GM12878 (cell line): ENCODE measurements at regions not wholly inside any gene's neighbourhood (a gene's known extent, or its start where the extent isn't known, plus 50 kb on each side); places are given as distances from the start of the nearest gene placed in this dataset.

Source experiments
- ATAC-seq: fragments of 200-7000 bp; cut with Tn5 transposase; 3 replicates; pipeline ENCODE4 v1.9.1; 2020; ENCODE audit warnings: mild to moderate bottlenecking, moderate library complexity
- BruUV-seq: library from RNA; stranded (reverse); fragments of 400-500 nt; replicated peaks from 2 replicates; lab custom pipeline; 2021; lab: Mats Ljungman, UMichigan
- CTCF ChIA-PET: fragments of 300-600 bp; sonication (Branson Sonifier 250); formaldehyde crosslinking; extraction: SDS; loops from one replicate; lab custom pipeline; 2021; ENCODE audit warnings: inconsistent platforms; lab: Yijun Ruan, JAX
- POLR2A ChIA-PET: fragments of 350-600 bp; formaldehyde crosslinking; extraction: SDS; loops from one replicate; lab custom pipeline; 2021; ENCODE audit warnings: inconsistent platforms; lab: Charles Lee
- RAD21 ChIA-PET: fragments of 300-600 bp; sonication (Branson Sonifier 250); formaldehyde crosslinking; loops from one replicate; lab custom pipeline; 2023; ENCODE audit warnings: antibody characterized with exemption; ENCODE audit not compliant: unreplicated experiment; lab: Charles Lee
- SMC1A ChIA-PET: fragments of 300-600 bp; sonication (Branson Sonifier 250); formaldehyde crosslinking; loops from one replicate; lab custom pipeline; 2023; ENCODE audit not compliant: unreplicated experiment, uncharacterized antibody; lab: Charles Lee
- DNase-seq: peaks from one replicate; pipeline ENCODE4 v3.0.0-alpha.2; 2011; ENCODE audit warnings: low read depth, low spot score
- FAIRE-seq: peaks from 3 replicates; lab custom pipeline; 2011; peaks lifted over from hg19 to GRCh38; lab: Jason Lieb, UNC
- H2AFZ ChIP-seq: 2 replicates; pipeline ENCODE4 v1.6.0; 2011; ENCODE audit warnings: low read depth, low read length, control low read depth; ENCODE audit not compliant: control insufficient read depth
- H3K27ac ChIP-seq: 2 replicates; pipeline ENCODE4 v1.5.1; 2011; ENCODE audit warnings: control low read depth; ENCODE audit not compliant: control insufficient read depth, insufficient read depth
- H3K27me3 ChIP-seq, 2 experiments: replicated peaks in 1 of 2; 2 replicates each; pipeline versions ENCODE4 v1.6.0 to v1.6.1; 2011; ENCODE audit warnings: low read length in 1 of 2; ENCODE audit not compliant: control insufficient read depth in 2 of 2, insufficient read depth in 2 of 2
- H3K36me3 ChIP-seq, 2 experiments: 2 replicates each; pipeline ENCODE4 v1.5.1; 2011; ENCODE audit warnings: low read length in 1 of 2; ENCODE audit not compliant: control insufficient read depth in 2 of 2, insufficient read depth in 2 of 2
- H3K4me1 ChIP-seq: 2 replicates; pipeline ENCODE4 v1.6.1; 2011; ENCODE audit warnings: mild to moderate bottlenecking, low read length, moderate library complexity, mixed read lengths; ENCODE audit not compliant: control insufficient read depth, insufficient read depth
- H3K4me2 ChIP-seq: 2 replicates; pipeline ENCODE4 v1.6.0; 2011; ENCODE audit warnings: control low read depth; ENCODE audit not compliant: control insufficient read depth, insufficient read depth
- H3K4me3 ChIP-seq: fragments of 200-600 bp; sonication (generic); 2 replicates; pipeline ENCODE4 v1.5.1; 2016
- H3K79me2 ChIP-seq: 2 replicates; pipeline ENCODE4 v1.6.0; 2011; ENCODE audit warnings: low read length; ENCODE audit not compliant: control insufficient read depth, insufficient read depth
- H3K9ac ChIP-seq: 2 replicates; pipeline ENCODE4 v1.8.0; 2011; ENCODE audit warnings: low read length, control low read depth, mixed read lengths; ENCODE audit not compliant: control insufficient read depth, insufficient read depth
- H3K9me3 ChIP-seq: replicated peaks from 3 replicates; pipeline ENCODE4 v1.5.1; 2011; ENCODE audit warnings: mild to moderate bottlenecking, low read length; ENCODE audit not compliant: control insufficient read depth, insufficient read depth
- H4K20me1 ChIP-seq: 2 replicates; pipeline ENCODE4 v1.6.0; 2011; ENCODE audit not compliant: control insufficient read depth, insufficient read depth
- ASH2L ChIP-seq: fragments of 300-600, 200-600 bp; sonication (generic); IDR thresholded peaks from 2 replicates; pipeline ENCODE4 v1.6.1; 2017; ENCODE audit warnings: low read depth, mild to moderate bottlenecking, borderline replicate concordance
- CBFB ChIP-seq: IDR thresholded peaks from 2 replicates; pipeline ENCODE4 v1.6.1; 2016; ENCODE audit warnings: antibody characterized with exemption, low read depth
- NFIC ChIP-seq: IDR thresholded peaks from 2 replicates; pipeline ENCODE4 v1.6.1; 2012; ENCODE audit warnings: low read depth, mild to moderate bottlenecking, inconsistent platforms, low read length, moderate library complexity
- RBBP5 ChIP-seq: fragments of 200-600 bp; sonication (generic); conservative IDR thresholded peaks from 2 replicates; pipeline ENCODE4 v1.6.1; 2016
- SIX5 ChIP-seq: IDR thresholded peaks from 2 replicates; pipeline ENCODE4 v1.6.1; 2011; ENCODE audit warnings: mild to moderate bottlenecking, low read depth, low read length, moderate library complexity; ENCODE audit not compliant: severe bottlenecking
- TBL1XR1 ChIP-seq: IDR thresholded peaks from 2 replicates; pipeline ENCODE4 v1.6.1; 2012; ENCODE audit warnings: low read depth, low read length, improper control_type of control experiment
- ZNF274 ChIP-seq: IDR thresholded peaks from one replicate; pipeline ENCODE4 v1.8.0; 2011; ENCODE audit not compliant: insufficient read length, insufficient read depth
- WGBS: methylation state at CpG from one replicate; pipeline ENCODE4 v1.1.6; 2016; ENCODE audit warnings: low lambda C conversion rate; ENCODE audit not compliant: insufficient replicate concordance, insufficient coverage; ENCODE audit errors: missing lambda C conversion rate; 5-methylcytosine and 5-hydroxymethylcytosine counted together
- in situ Hi-C: fragments of 300-500 bp; cut with MboI; formaldehyde crosslinking; loops from 9 replicates; pipeline ENCODE4 v1.14.3; 2018; ENCODE audit warnings: mixed read lengths
- intact Hi-C: fragments of 100-400 bp; cut with micrococcal nuclease; formaldehyde crosslinking; loops from one replicate; pipeline ENCODE4 v1.14.2; 2022; ENCODE audit not compliant: unreplicated experiment
- TF ChIP-seq, protein P1 (sequence below): IDR thresholded peaks from 2 replicates; pipeline ENCODE4 v1.6.1; 2011; ENCODE audit warnings: borderline replicate concordance, low read depth, mild to moderate bottlenecking, moderate library complexity, low read length; ENCODE audit not compliant: insufficient read depth, poor library complexity, severe bottlenecking
- TF ChIP-seq, protein P2 (sequence below): IDR thresholded peaks from 2 replicates; pipeline ENCODE4 v1.6.1; 2012; ENCODE audit warnings: low read depth, low read length, improper control_type of control experiment
- TF ChIP-seq, protein P3 (sequence below): IDR thresholded peaks from 2 replicates; pipeline ENCODE4 v1.6.1; 2012; ENCODE audit warnings: improper control_type of control experiment, low read depth, low read length; ENCODE audit not compliant: insufficient replicate concordance
- TF ChIP-seq, protein P4 (sequence below): fragments of 450-650 bp; formaldehyde crosslinking; IDR thresholded peaks from 2 replicates; pipeline ENCODE4 v1.4.0; 2022; ENCODE audit warnings: mild to moderate bottlenecking, moderate library complexity

DNA sequence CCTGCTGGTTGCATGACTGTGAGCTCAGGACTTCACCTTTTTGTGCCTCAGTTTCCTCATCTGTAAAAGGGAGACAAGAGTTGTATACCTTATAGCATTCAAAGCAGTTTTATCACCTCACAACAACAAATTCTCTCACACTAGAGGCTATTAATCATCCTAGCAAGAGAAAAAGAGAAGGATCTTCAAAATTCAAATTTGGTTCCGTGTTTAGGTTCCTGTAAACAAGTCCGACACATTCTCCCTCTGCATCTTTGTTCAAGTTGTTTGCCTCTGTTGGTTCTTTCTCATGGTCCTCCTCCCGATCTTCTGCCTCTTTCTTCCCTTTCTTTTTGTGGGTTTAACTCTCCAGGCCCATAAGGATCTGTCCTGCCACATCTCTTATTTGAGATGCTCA, 218.0 kb downstream of the PIK3R1 start:
- H3K9me3 ChIP-seq: peaks cover 1% of the 10 kb centered on the region; the same call in 2 of the 3 replicates
- no peaks in the 10 kb centered on the region for H3K27me3 ChIP-seq
- TSS peak; percentile 90 for BruUV-seq
- in situ Hi-C loops (no loop called here), intact Hi-C loops (no loop called here)
- RAD21 ChIA-PET: interaction anchor here (0.8 to 14.5 kb wide), 23 partner anchors 9 to 208 kb away, joined by 3 to 190 read pairs (median 6); no protein-coding TSS in a partner anchor
- CTCF ChIA-PET: interaction anchor here (0.8 to 11.5 kb wide), 12 partner anchors 10 to 146 kb away, joined by 3 to 97 read pairs (median 4); no protein-coding TSS in a partner anchor
- WGBS: 0% methylated on average over 3 of the region's 3 CpGs
- SMC1A ChIA-PET: interaction anchor here (0.9 to 11.8 kb wide), 21 partner anchors 8 to 211 kb away, joined by 3 to 266 read pairs (median 9); no protein-coding TSS in a partner anchor
- POLR2A ChIA-PET: interaction anchor here (1.0 to 7.4 kb wide), 8 partner anchors 9 to 147 kb away, joined by 3 to 69 read pairs (median 4); no protein-coding TSS in a partner anchor
- DNase-seq (no peak), FAIRE-seq (no peak)
- no peak overlapping the region for H3K4me3 ChIP-seq
- H3K79me2 ChIP-seq: no peaks in the 10 kb centered on the region; the same call in 1 of the 2 replicates
- H3K4me2 ChIP-seq: peak overlapping the region; percentile 83
- no peaks in the 10 kb centered on the region for H3K36me3 ChIP-seq
- H2AFZ ChIP-seq: peak overlapping the region; percentile 78; the same call in 1 of the 2 replicates
- peak overlapping the region; percentile 97 for H3K27ac ChIP-seq
- TF ChIP-seq TBL1XR1 (no peak), RBBP5 (no peak), ASH2L (no peak), SIX5 (no peak), CBFB (no peak), NFIC (no peak), ZNF274 (no peak)
- TF ChIP-seq, protein P1, sequence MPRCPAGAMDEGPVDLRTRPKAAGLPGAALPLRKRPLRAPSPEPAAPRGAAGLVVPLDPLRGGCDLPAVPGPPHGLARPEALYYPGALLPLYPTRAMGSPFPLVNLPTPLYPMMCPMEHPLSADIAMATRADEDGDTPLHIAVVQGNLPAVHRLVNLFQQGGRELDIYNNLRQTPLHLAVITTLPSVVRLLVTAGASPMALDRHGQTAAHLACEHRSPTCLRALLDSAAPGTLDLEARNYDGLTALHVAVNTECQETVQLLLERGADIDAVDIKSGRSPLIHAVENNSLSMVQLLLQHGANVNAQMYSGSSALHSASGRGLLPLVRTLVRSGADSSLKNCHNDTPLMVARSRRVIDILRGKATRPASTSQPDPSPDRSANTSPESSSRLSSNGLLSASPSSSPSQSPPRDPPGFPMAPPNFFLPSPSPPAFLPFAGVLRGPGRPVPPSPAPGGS: no peak
- TF ChIP-seq, protein P2, sequence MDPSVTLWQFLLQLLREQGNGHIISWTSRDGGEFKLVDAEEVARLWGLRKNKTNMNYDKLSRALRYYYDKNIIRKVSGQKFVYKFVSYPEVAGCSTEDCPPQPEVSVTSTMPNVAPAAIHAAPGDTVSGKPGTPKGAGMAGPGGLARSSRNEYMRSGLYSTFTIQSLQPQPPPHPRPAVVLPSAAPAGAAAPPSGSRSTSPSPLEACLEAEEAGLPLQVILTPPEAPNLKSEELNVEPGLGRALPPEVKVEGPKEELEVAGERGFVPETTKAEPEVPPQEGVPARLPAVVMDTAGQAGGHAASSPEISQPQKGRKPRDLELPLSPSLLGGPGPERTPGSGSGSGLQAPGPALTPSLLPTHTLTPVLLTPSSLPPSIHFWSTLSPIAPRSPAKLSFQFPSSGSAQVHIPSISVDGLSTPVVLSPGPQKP: no peak
- TF ChIP-seq, protein P3, sequence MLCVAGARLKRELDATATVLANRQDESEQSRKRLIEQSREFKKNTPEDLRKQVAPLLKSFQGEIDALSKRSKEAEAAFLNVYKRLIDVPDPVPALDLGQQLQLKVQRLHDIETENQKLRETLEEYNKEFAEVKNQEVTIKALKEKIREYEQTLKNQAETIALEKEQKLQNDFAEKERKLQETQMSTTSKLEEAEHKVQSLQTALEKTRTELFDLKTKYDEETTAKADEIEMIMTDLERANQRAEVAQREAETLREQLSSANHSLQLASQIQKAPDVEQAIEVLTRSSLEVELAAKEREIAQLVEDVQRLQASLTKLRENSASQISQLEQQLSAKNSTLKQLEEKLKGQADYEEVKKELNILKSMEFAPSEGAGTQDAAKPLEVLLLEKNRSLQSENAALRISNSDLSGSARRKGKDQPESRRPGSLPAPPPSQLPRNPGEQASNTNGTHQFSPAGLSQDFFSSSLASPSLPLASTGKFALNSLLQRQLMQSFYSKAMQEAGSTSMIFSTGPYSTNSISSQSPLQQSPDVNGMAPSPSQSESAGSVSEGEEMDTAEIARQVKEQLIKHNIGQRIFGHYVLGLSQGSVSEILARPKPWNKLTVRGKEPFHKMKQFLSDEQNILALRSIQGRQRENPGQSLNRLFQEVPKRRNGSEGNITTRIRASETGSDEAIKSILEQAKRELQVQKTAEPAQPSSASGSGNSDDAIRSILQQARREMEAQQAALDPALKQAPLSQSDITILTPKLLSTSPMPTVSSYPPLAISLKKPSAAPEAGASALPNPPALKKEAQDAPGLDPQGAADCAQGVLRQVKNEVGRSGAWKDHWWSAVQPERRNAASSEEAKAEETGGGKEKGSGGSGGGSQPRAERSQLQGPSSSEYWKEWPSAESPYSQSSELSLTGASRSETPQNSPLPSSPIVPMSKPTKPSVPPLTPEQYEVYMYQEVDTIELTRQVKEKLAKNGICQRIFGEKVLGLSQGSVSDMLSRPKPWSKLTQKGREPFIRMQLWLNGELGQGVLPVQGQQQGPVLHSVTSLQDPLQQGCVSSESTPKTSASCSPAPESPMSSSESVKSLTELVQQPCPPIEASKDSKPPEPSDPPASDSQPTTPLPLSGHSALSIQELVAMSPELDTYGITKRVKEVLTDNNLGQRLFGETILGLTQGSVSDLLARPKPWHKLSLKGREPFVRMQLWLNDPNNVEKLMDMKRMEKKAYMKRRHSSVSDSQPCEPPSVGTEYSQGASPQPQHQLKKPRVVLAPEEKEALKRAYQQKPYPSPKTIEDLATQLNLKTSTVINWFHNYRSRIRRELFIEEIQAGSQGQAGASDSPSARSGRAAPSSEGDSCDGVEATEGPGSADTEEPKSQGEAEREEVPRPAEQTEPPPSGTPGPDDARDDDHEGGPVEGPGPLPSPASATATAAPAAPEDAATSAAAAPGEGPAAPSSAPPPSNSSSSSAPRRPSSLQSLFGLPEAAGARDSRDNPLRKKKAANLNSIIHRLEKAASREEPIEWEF: no peak
- TF ChIP-seq, protein P4, sequence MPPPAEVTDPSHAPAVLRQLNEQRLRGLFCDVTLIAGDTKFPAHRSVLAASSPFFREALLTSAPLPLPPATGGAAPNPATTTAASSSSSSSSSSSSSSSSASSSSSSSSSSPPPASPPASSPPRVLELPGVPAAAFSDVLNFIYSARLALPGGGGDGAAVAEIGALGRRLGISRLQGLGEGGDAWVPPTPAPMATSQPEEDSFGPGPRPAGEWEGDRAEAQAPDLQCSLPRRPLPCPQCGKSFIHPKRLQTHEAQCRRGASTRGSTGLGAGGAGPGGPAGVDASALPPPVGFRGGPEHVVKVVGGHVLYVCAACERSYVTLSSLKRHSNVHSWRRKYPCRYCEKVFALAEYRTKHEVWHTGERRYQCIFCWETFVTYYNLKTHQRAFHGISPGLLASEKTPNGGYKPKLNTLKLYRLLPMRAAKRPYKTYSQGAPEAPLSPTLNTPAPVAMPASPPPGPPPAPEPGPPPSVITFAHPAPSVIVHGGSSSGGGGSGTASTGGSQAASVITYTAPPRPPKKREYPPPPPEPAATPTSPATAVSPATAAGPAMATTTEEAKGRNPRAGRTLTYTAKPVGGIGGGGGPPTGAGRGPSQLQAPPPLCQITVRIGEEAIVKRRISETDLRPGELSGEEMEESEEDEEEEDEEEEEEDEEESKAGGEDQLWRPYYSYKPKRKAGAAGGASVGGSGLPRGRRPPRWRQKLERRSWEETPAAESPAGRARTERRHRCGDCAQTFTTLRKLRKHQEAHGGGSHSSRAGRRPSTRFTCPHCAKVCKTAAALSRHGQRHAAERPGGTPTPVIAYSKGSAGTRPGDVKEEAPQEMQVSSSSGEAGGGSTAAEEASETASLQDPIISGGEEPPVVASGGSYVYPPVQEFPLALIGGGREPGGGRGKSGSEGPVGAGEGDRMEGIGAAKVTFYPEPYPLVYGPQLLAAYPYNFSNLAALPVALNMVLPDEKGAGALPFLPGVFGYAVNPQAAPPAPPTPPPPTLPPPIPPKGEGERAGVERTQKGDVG (CRISPR knock-in tag): no peak
- TF ChIP-seq, all 136 proteins: peak for 0
- Histone ChIP-seq H3K4me1 (peaks cover 58% of the 10 kb centered on the region), H3K9ac (peak overlapping the region; percentile 43), H4K20me1 (no peaks in the 10 kb centered on the region)
- no peak for ATAC-seq
